ES-I3 (cell line): ENCODE measurements at regions not wholly inside any gene's neighbourhood (a gene's known extent, or its start where the extent isn't known, plus 50 kb on each side); places are given as distances from the start of the nearest gene placed in this dataset.
"Not testable (repeated sequence)": the region's sequence is repeated elsewhere in the genome, so short reads cannot be mapped to it uniquely, and the experiment has no call there.

Experiments
- H3K36me3 ChIP-seq: 2 replicates; pipeline ENCODE4 v1.6.1; 2013; ENCODE audit warnings: mild to moderate bottlenecking, low read length, control low read depth, moderate library complexity; ENCODE audit not compliant: insufficient read depth
- H3K4me1 ChIP-seq: 2 replicates; pipeline ENCODE4 v1.6.1; 2013; ENCODE audit warnings: mild to moderate bottlenecking, control low read depth, low read length; ENCODE audit not compliant: insufficient read depth
- H3K9ac ChIP-seq: 2 replicates; pipeline ENCODE4 v1.6.1; 2013; ENCODE audit warnings: low read depth, mild to moderate bottlenecking, low read length, moderate library complexity
- H3K9me3 ChIP-seq: 2 replicates; pipeline ENCODE4 v1.6.1; 2013; ENCODE audit warnings: mild to moderate bottlenecking, low read length, moderate library complexity; ENCODE audit not compliant: control insufficient read depth, insufficient read depth

- no peaks in the 10 kb centered on the region for H3K4me1 ChIP-seq
- no peaks in the 10 kb centered on the region for H3K9me3 ChIP-seq
- no peaks in the 10 kb centered on the region for H3K36me3 ChIP-seq
- H3K9ac ChIP-seq = no peak overlapping the region
Observed at GRCh38 chrX:124699876-124700275, 353.5 kb downstream of the SH2D1A start.

DNA sequence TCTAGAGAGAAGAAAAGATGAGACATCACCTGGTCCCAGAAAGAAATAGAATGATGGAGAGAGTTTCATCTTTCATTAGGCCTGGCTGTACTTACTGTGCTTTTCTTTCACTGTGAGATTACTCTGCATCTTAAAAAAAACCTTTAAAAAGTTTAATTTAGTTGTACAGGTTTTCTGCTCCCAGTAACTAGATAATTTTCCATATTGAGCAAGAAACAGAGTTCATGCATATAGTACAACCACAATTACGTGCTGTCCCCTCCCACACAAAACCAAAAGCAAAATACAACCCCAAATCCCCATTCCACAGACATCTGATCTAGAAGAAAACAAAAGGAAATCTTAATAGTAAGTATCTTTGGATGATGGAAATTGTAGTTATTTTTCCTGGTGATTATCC lies 371.2 kb downstream of the SH2D1A start:
- Histone ChIP-seq H3K4me1 (no peaks in the 10 kb centered on the region), H3K9ac (no peak overlapping the region), H3K36me3 (no peaks in the 10 kb centered on the region), H3K9me3 (no peaks in the 10 kb centered on the region)

DNA sequence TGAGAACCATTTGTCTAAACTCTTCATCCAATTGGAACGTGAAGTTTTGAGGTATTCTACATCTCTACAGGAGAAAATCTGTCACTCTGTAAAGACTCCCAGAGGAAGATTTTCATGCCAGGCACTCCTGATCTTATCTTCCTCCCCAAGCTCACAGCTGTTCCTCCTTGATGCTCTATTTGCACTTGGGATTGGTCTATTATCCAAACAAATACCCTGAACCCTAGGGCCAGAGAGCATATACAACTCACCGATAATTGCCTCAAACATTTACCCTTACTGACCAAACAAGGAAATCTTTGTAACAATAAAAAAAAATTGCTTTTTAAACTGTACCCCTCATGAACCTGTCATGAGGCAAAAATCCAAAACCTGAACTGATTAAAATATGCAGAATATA lies 372.7 kb downstream of the SH2D1A start:
- Histone ChIP-seq H3K4me1 (no peaks in the 10 kb centered on the region), H3K36me3 (no peaks in the 10 kb centered on the region), H3K9me3 (no peaks in the 10 kb centered on the region), H3K9ac (no peak overlapping the region)

DNA sequence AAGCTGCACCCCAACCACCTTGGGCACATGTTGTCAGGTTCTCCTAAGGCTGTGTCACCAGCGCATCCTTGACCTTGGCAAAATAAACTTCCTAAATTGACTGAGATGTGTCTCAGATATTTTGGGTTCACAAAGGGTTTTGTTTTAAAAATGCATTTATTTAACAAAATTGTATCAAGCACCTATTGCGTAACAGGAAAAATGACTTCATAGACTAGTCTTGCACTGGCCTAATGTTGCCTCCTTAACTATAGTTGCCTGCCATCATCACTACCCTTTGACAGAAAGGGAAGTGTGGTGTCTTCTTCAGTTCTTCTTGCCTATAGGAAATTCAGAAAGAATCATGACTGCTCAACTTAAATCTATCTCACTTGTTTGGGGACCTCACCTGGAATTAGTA lies 374.2 kb downstream of the SH2D1A start:
- Histone ChIP-seq H3K4me1 (no peaks in the 10 kb centered on the region), H3K9ac (no peak overlapping the region), H3K9me3 (no peaks in the 10 kb centered on the region), H3K36me3 (no peaks in the 10 kb centered on the region)

GRCh38 chrX:124725502-124725901 lies 379.1 kb downstream of the SH2D1A start:
- H3K9ac ChIP-seq = no peak overlapping the region
- no peaks in the 10 kb centered on the region for H3K4me1 ChIP-seq
- no peaks in the 10 kb centered on the region for H3K9me3 ChIP-seq
- H3K36me3 ChIP-seq = no peaks in the 10 kb centered on the region

GRCh38 chrX:124726292-124726691 lies 379.9 kb downstream of the SH2D1A start:
- H3K36me3 ChIP-seq = no peaks in the 10 kb centered on the region
- H3K9ac ChIP-seq = no peak overlapping the region
- no peaks in the 10 kb centered on the region for H3K4me1 ChIP-seq
- H3K9me3 ChIP-seq = no peaks in the 10 kb centered on the region

DNA sequence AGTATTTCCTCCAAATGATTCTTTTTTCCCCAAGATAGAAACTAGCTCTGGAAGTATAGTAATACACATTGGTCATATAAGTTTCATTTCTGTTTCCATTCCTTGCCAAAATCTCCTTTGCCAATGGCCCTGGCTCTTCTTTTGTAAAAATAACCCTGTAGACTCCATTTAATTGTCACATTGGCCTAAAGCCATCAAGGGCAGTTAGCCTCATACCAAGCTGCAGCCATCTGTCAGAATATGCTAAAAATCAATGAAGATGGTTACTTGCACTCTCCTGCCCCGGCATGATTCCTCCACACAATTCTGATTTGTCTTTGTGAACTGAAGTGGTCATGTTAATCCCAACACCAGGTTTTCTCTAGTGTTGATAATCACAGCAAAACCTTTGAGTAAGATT lies 380.5 kb downstream of the SH2D1A start:
- Histone ChIP-seq H3K9ac (no peak overlapping the region), H3K36me3 (no peaks in the 10 kb centered on the region), H3K9me3 (no peaks in the 10 kb centered on the region), H3K4me1 (no peaks in the 10 kb centered on the region)

GRCh38 chrX:124736553-124737270 lies 390.3 kb downstream of the SH2D1A start:
- Histone ChIP-seq H3K9ac (no peak overlapping the region), H3K4me1 (peaks cover 4% of the 10 kb centered on the region), H3K9me3 (no peaks in the 10 kb centered on the region), H3K36me3 (no peaks in the 10 kb centered on the region)

DNA sequence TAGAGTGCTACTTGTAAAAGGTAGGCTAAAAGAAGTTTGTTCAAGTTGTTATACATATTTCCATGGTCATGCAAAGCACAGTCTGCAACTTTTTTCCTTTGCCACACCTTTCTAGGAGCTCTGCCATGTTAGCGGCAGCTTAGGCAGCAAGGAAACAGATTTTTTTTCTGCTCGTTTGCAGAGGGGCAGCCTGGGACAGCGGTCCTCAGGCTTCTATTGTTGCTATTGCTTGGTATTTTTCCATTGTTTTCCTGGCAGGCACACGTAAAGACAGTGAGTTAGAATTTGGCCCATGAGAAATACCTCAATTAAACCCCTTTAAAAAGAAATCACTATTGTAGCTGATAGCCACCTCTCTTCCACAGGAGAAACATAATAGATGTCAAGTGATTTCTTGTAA lies 391.4 kb downstream of the SH2D1A start:
- no peaks in the 10 kb centered on the region for H3K9me3 ChIP-seq
- no peak overlapping the region for H3K9ac ChIP-seq
- H3K36me3 ChIP-seq = no peaks in the 10 kb centered on the region
- peaks cover 4% of the 10 kb centered on the region for H3K4me1 ChIP-seq

GRCh38 chrX:124747295-124747694 lies 400.9 kb downstream of the SH2D1A start:
- no peaks in the 10 kb centered on the region for H3K4me1 ChIP-seq
- no peaks in the 10 kb centered on the region for H3K36me3 ChIP-seq
- H3K9ac ChIP-seq = no peak overlapping the region
- no peaks in the 10 kb centered on the region for H3K9me3 ChIP-seq

GRCh38 chrX:124764354-124764753 lies 418.0 kb downstream of the SH2D1A start:
- Histone ChIP-seq H3K36me3 (no peaks in the 10 kb centered on the region), H3K9me3 (no peaks in the 10 kb centered on the region), H3K9ac (no peak overlapping the region), H3K4me1 (no peaks in the 10 kb centered on the region; the same call in 1 of the 2 replicates)

- H3K9me3 ChIP-seq = no peaks in the 10 kb centered on the region
- H3K9ac ChIP-seq = no peak overlapping the region
- no peaks in the 10 kb centered on the region for H3K36me3 ChIP-seq
- H3K4me1 ChIP-seq = no peaks in the 10 kb centered on the region; the same call in none of the 2 replicates
Observed at GRCh38 chrX:124769166-124769565, 422.8 kb downstream of the SH2D1A start.

- Histone ChIP-seq H3K36me3 (no peaks in the 10 kb centered on the region), H3K4me1 (no peaks in the 10 kb centered on the region; the same call in 1 of the 2 replicates), H3K9ac (no peak overlapping the region), H3K9me3 (no peaks in the 10 kb centered on the region)
Observed at GRCh38 chrX:124771292-124771691, 424.9 kb downstream of the SH2D1A start.

DNA sequence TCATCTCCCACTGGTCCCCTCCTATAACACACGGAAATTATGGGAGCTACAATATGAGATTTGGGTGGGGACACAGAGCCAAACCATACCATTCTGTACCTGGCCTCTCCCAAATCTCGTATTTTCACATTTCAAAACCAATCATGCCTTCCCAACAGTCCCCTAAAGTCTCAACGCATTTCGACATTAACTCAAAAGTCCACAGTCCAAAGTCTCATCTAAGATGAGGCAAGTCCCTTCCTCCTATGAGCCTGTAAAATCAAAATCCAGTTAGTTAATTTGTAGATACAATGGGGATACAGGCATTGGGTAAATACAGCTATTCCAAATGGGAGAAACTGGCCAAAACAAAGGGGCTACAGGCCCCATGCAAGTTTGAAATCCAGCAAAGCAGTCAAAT lies 441.9 kb downstream of the SH2D1A start:
- H3K4me1 ChIP-seq, H3K36me3 ChIP-seq, H3K9me3 ChIP-seq, H3K9ac ChIP-seq: not testable (repeated sequence)

GRCh38 chrX:124789874-124790273 lies 443.5 kb downstream of the SH2D1A start:
- not testable (repeated sequence) for H3K36me3 ChIP-seq, H3K4me1 ChIP-seq, H3K9me3 ChIP-seq, H3K9ac ChIP-seq
